Smooth muscle cell (in vitro differentiated cells): ENCODE measurements at regions not wholly inside any gene's neighbourhood (a gene's known extent, or its start where the extent isn't known, plus 50 kb on each side); places are given as distances from the start of the nearest gene placed in this dataset.
A peak's percentile ranks its signal among the peaks of the same experiment; 100 is the strongest.

Source experiments
- DNase-seq: peaks from one replicate; lab custom pipeline; 2025; ENCODE audit not compliant: unreplicated experiment; lab: John Stamatoyannopoulos, UW
- H2AFZ ChIP-seq: fragments of 200-600 bp; sonication (generic); 2 replicates; pipeline ENCODE4 v1.6.0; 2016; ENCODE audit warnings: antibody characterized with exemption, low read depth, mild to moderate bottlenecking
- H3F3A ChIP-seq: fragments of 200-600 bp; sonication (generic); 2 replicates; pipeline ENCODE4 v1.6.0; 2017; ENCODE audit warnings: antibody characterized with exemption, low read depth
- H3K27ac ChIP-seq: fragments of 200-600 bp; sonication (generic); 2 replicates; pipeline ENCODE4 v1.5.1; 2016; ENCODE audit warnings: low read depth, mild to moderate bottlenecking
- H3K27me3 ChIP-seq: fragments of 200-600 bp; sonication (generic); 2 replicates; pipeline ENCODE4 v1.6.1; 2016; ENCODE audit warnings: low read depth, mild to moderate bottlenecking
- H3K36me3 ChIP-seq: fragments of 200-600 bp; sonication (generic); 2 replicates; pipeline ENCODE4 v1.5.1; 2016; ENCODE audit warnings: low read depth
- H3K4me1 ChIP-seq: fragments of 200-600 bp; sonication (generic); 2 replicates; pipeline ENCODE4 v1.5.1; 2016; ENCODE audit warnings: low read depth
- H3K4me2 ChIP-seq: fragments of 200-600 bp; sonication (generic); 2 replicates; pipeline ENCODE4 v1.6.0; 2016; ENCODE audit warnings: mild to moderate bottlenecking
- H3K4me3 ChIP-seq: fragments of 200-600 bp; sonication (generic); 2 replicates; pipeline ENCODE4 v1.5.1; 2016; ENCODE audit warnings: mild to moderate bottlenecking
- H3K79me2 ChIP-seq: fragments of 200-600 bp; sonication (generic); 2 replicates; pipeline ENCODE4 v1.6.0; 2016; ENCODE audit warnings: low read depth, mild to moderate bottlenecking
- H3K9ac ChIP-seq: fragments of 200-600 bp; sonication (generic); 2 replicates; pipeline ENCODE4 v1.6.0; 2016; ENCODE audit warnings: low read depth
- H3K9me3 ChIP-seq: fragments of 200-600 bp; sonication (generic); replicated peaks from 2 replicates; pipeline ENCODE4 v1.5.1; 2016; ENCODE audit warnings: low read depth
- H4K20me1 ChIP-seq: fragments of 200-600 bp; sonication (generic); 2 replicates; pipeline ENCODE4 v1.6.0; 2016; ENCODE audit warnings: low read depth
- CTCF ChIP-seq: fragments of 200-600 bp; sonication (generic); IDR thresholded peaks from 2 replicates; pipeline ENCODE4 v1.5.1; 2017; ENCODE audit warnings: borderline replicate concordance, mild to moderate bottlenecking, antibody characterized with exemption; ENCODE audit not compliant: insufficient read depth, poor library complexity, severe bottlenecking
- whole genome bisulfite sequencing: methylation state at CpG from one replicate; pipeline ENCODE4 v1.1.7; 2016; ENCODE audit warnings: low lambda C conversion rate; 5-methylcytosine and 5-hydroxymethylcytosine counted together

- DNase-seq = no peak
- 55% methylated on average over 4 of the region's 4 CpGs for WGBS
Observed at GRCh38 chr20:50323209-50323608, 132.6 kb downstream of the CEBPB start.

GRCh38 chr20:50323777-50324775 is 133.4 kb downstream of the CEBPB start:
- H3K4me2 ChIP-seq = no peak overlapping the region
- H3K9me3 ChIP-seq = no peaks in the 10 kb centered on the region
- no peaks in the 10 kb centered on the region for H4K20me1 ChIP-seq
- no peak overlapping the region for H3K9ac ChIP-seq
- no peak for DNase-seq
- H3K4me3 ChIP-seq = no peak overlapping the region
- no peaks in the 10 kb centered on the region for H3K27me3 ChIP-seq
- TF ChIP-seq CTCF = no peak
- no peak overlapping the region for H3K27ac ChIP-seq
- WGBS = 82% methylated on average over 5 of the region's 5 CpGs
- H3K36me3 ChIP-seq = no peaks in the 10 kb centered on the region
- H3K4me1 ChIP-seq = peaks cover 16% of the 10 kb centered on the region
- peaks cover 6% of the 10 kb centered on the region for H3F3A ChIP-seq
- H2AFZ ChIP-seq = no peak overlapping the region
- no peaks in the 10 kb centered on the region for H3K79me2 ChIP-seq

More at GRCh38 chr20:50323209-50323608, 132.6 kb downstream of the CEBPB start:
- Histone ChIP-seq H3K4me2 (peak overlapping the region; percentile 45), H3K36me3 (no peaks in the 10 kb centered on the region), H3K9me3 (no peaks in the 10 kb centered on the region), H3K9ac (no peak overlapping the region), H3K27me3 (no peaks in the 10 kb centered on the region), H3K79me2 (no peaks in the 10 kb centered on the region), H2AFZ (no peak overlapping the region), H3K27ac (peak overlapping the region; percentile 69), H3F3A (peaks cover 6% of the 10 kb centered on the region), H3K4me1 (peaks cover 16% of the 10 kb centered on the region), H4K20me1 (no peaks in the 10 kb centered on the region), H3K4me3 (no peak overlapping the region)
- no peak for TF ChIP-seq CTCF

- Histone ChIP-seq H3K4me2 (no peak overlapping the region), H4K20me1 (no peaks in the 10 kb centered on the region), H3K9me3 (no peaks in the 10 kb centered on the region), H3K27ac (no peak overlapping the region), H2AFZ (no peak overlapping the region), H3K4me3 (no peak overlapping the region), H3K4me1 (peaks cover 16% of the 10 kb centered on the region), H3K79me2 (no peaks in the 10 kb centered on the region), H3K9ac (no peak overlapping the region), H3K36me3 (no peaks in the 10 kb centered on the region), H3F3A (peaks cover 6% of the 10 kb centered on the region), H3K27me3 (no peaks in the 10 kb centered on the region)
- WGBS = 97% methylated on average over 4 of the region's 4 CpGs
- no peak for TF ChIP-seq CTCF
- DNase-seq = no peak
Observed at GRCh38 chr20:50325215-50325614, 134.6 kb downstream of the CEBPB start.
